ENCODE measurements at regions not wholly inside any gene's neighbourhood (a gene's known extent, or its start where the extent isn't known, plus 50 kb on each side); places are given as distances from the start of the nearest gene placed in this dataset.

DNA sequence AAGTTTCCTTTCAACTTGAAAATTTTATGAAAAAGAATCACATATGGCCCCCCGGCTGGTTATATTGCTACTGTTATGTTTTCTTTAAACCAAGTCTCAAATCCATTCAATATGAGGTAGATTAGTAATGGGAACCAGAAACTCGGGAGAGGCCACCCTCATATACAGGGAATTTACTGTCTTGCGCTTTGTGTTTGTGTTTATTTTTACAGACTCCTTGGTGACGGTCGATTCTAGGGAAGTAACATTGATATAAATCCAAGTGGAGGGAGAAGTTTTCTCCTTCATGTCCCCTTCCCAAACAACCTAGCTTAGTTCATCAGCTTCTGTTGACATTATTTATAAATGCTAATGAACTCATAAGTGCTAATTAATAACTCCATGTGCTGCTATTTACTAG, 163.5 kb upstream of the LMO4 start:
- intact Hi-C loops (cut with DNase I): no loop called here

GRCh38 chr1:87167157-87167789, 161.4 kb upstream of the LMO4 start:
- Histone ChIP-seq H3K27me3 (no peaks in the 10 kb centered on the region), H3K4me1 (no peaks in the 10 kb centered on the region), H3K9me3 (no peaks in the 10 kb centered on the region), H3K36me3 (no peaks in the 10 kb centered on the region), H3K4me3 (no peak overlapping the region), H3K27ac (no peak overlapping the region)
- no peak for DNase-seq (ENCODE audit: extremely low spot score in 2 of 2)
- intact Hi-C loops (cut with DNase I): no loop called here
- TF ChIP-seq CTCF (IDR thresholded peaks at IDR 0.05): no peak
- TF ChIP-seq POLR2A (IDR thresholded peaks at IDR 0.05): no peak
- no peak for TF ChIP-seq POLR2AphosphoS5 (IDR thresholded peaks at IDR 0.05; ENCODE audit: insufficient read depth in 1 of 2, low read depth in 1 of 2)

More for the DNA sequence above, 163.5 kb upstream of the LMO4 start:
- DNase-seq (ENCODE audit: extremely low spot score in 2 of 2): no peak
- Histone ChIP-seq H3K9me3 (no peaks in the 10 kb centered on the region), H3K4me1 (no peaks in the 10 kb centered on the region), H3K27me3 (no peaks in the 10 kb centered on the region), H3K27ac (no peak overlapping the region), H3K36me3 (no peaks in the 10 kb centered on the region), H3K4me3 (no peak overlapping the region)
- TF ChIP-seq POLR2A (IDR thresholded peaks at IDR 0.05) (no peak), CTCF (IDR thresholded peaks at IDR 0.05) (no peak), POLR2AphosphoS5 (IDR thresholded peaks at IDR 0.05; ENCODE audit: insufficient read depth in 1 of 2, low read depth in 1 of 2) (no peak)

GRCh38 chr1:87167848-87168525, 160.7 kb upstream of the LMO4 start:
- intact Hi-C loops (cut with DNase I): no loop called here
- Histone ChIP-seq H3K4me3 (no peak overlapping the region), H3K27ac (no peak overlapping the region), H3K27me3 (no peaks in the 10 kb centered on the region), H3K4me1 (no peaks in the 10 kb centered on the region), H3K9me3 (no peaks in the 10 kb centered on the region), H3K36me3 (no peaks in the 10 kb centered on the region)
- DNase-seq (ENCODE audit: extremely low spot score in 2 of 2): no peak
- TF ChIP-seq CTCF (IDR thresholded peaks at IDR 0.05) (no peak), POLR2AphosphoS5 (IDR thresholded peaks at IDR 0.05; ENCODE audit: insufficient read depth in 1 of 2, low read depth in 1 of 2) (no peak), POLR2A (IDR thresholded peaks at IDR 0.05) (no peak)

- TF ChIP-seq CTCF (IDR thresholded peaks at IDR 0.05) (no peak), POLR2A (IDR thresholded peaks at IDR 0.05) (no peak), POLR2AphosphoS5 (IDR thresholded peaks at IDR 0.05; ENCODE audit: insufficient read depth in 1 of 2, low read depth in 1 of 2) (no peak)
- no peaks in the 10 kb centered on the region for H3K36me3 ChIP-seq
- no peak overlapping the region for H3K4me3 ChIP-seq
- DNase-seq (ENCODE audit: extremely low spot score in 2 of 2): no peak
- no peaks in the 10 kb centered on the region for H3K9me3 ChIP-seq
- H3K27me3 ChIP-seq: no peaks in the 10 kb centered on the region
- intact Hi-C loops (cut with DNase I): no loop called here
- H3K4me1 ChIP-seq: no peaks in the 10 kb centered on the region
- no peak overlapping the region for H3K27ac ChIP-seq
Observed at GRCh38 chr1:87169263-87169910, 159.3 kb upstream of the LMO4 start.

- no peak overlapping the region for H3K4me3 ChIP-seq
- no peaks in the 10 kb centered on the region for H3K36me3 ChIP-seq
- H3K9me3 ChIP-seq: no peaks in the 10 kb centered on the region
- intact Hi-C loops (cut with DNase I): no loop called here
- no peak overlapping the region for H3K27ac ChIP-seq
- no peak for TF ChIP-seq POLR2A (IDR thresholded peaks at IDR 0.05)
- no peak for TF ChIP-seq CTCF (IDR thresholded peaks at IDR 0.05)
- TF ChIP-seq POLR2AphosphoS5 (IDR thresholded peaks at IDR 0.05; ENCODE audit: insufficient read depth in 1 of 2, low read depth in 1 of 2): no peak
- H3K4me1 ChIP-seq: no peaks in the 10 kb centered on the region
- H3K27me3 ChIP-seq: no peaks in the 10 kb centered on the region
- DNase-seq (ENCODE audit: extremely low spot score in 2 of 2): no peak
Observed at GRCh38 chr1:87170157-87170556, 158.5 kb upstream of the LMO4 start.
